ENCODE measurements at regions not wholly inside any gene's neighbourhood (a gene's known extent, or its start where the extent isn't known, plus 50 kb on each side); places are given as distances from the start of the nearest gene placed in this dataset.

GRCh38 chr21:19864476-19864875 lies 1133.7 kb upstream of the NCAM2 start:
- no peak for TF ChIP-seq GATA1 (IDR thresholded peaks at IDR 0.05; ENCODE audit: low read depth, low read length)
- TF ChIP-seq POLR2A (IDR thresholded peaks at IDR 0.05; ENCODE audit: low read length): no peak
- DNase-seq: no peak

GRCh38 chr21:19870682-19871081 lies 1127.5 kb upstream of the NCAM2 start:
- DNase-seq: no peak
- no peak for TF ChIP-seq POLR2A (IDR thresholded peaks at IDR 0.05; ENCODE audit: low read length)
- TF ChIP-seq GATA1 (IDR thresholded peaks at IDR 0.05; ENCODE audit: low read depth, low read length): no peak

- TF ChIP-seq GATA1 (IDR thresholded peaks at IDR 0.05; ENCODE audit: low read depth, low read length) (no peak), POLR2A (IDR thresholded peaks at IDR 0.05; ENCODE audit: low read length) (no peak)
- DNase-seq: no peak
Observed at GRCh38 chr21:19874521-19874920, 1123.7 kb upstream of the NCAM2 start.

GRCh38 chr21:19878133-19878532 lies 1120.1 kb upstream of the NCAM2 start:
- no peak for DNase-seq
- no peak for TF ChIP-seq POLR2A (IDR thresholded peaks at IDR 0.05; ENCODE audit: low read length)
- TF ChIP-seq GATA1 (IDR thresholded peaks at IDR 0.05; ENCODE audit: low read depth, low read length): no peak

GRCh38 chr21:19899645-19900044 lies 1098.6 kb upstream of the NCAM2 start:
- TF ChIP-seq POLR2A (IDR thresholded peaks at IDR 0.05; ENCODE audit: low read length): no peak
- DNase-seq: no peak

- DNase-seq: no peak
- TF ChIP-seq POLR2A (IDR thresholded peaks at IDR 0.05; ENCODE audit: low read length) (no peak), GATA1 (IDR thresholded peaks at IDR 0.05; ENCODE audit: low read depth, low read length) (no peak)
Observed at GRCh38 chr21:19900149-19900548, 1098.1 kb upstream of the NCAM2 start.

GRCh38 chr21:19908390-19908789 lies 1089.8 kb upstream of the NCAM2 start:
- DNase-seq: no peak
- TF ChIP-seq GATA1 (IDR thresholded peaks at IDR 0.05; ENCODE audit: low read depth, low read length): no peak
- TF ChIP-seq POLR2A (IDR thresholded peaks at IDR 0.05; ENCODE audit: low read length): no peak

GRCh38 chr21:19914028-19914427 lies 1084.2 kb upstream of the NCAM2 start:
- DNase-seq: no peak
- no peak for TF ChIP-seq GATA1 (IDR thresholded peaks at IDR 0.05; ENCODE audit: low read depth, low read length)
- no peak for TF ChIP-seq POLR2A (IDR thresholded peaks at IDR 0.05; ENCODE audit: low read length)

- no peak for TF ChIP-seq GATA1 (IDR thresholded peaks at IDR 0.05; ENCODE audit: low read depth, low read length)
- TF ChIP-seq POLR2A (IDR thresholded peaks at IDR 0.05; ENCODE audit: low read length): no peak
- no peak for DNase-seq
Observed at GRCh38 chr21:19921211-19921610, 1077.0 kb upstream of the NCAM2 start.

GRCh38 chr21:19922122-19922521 lies 1076.1 kb upstream of the NCAM2 start:
- TF ChIP-seq POLR2A (IDR thresholded peaks at IDR 0.05; ENCODE audit: low read length): no peak
- TF ChIP-seq GATA1 (IDR thresholded peaks at IDR 0.05; ENCODE audit: low read depth, low read length): no peak
- DNase-seq: no peak

- TF ChIP-seq POLR2A (IDR thresholded peaks at IDR 0.05; ENCODE audit: low read length) (no peak), GATA1 (IDR thresholded peaks at IDR 0.05; ENCODE audit: low read depth, low read length) (no peak)
- DNase-seq: no peak
Observed at GRCh38 chr21:19935467-19935866, 1062.7 kb upstream of the NCAM2 start.

GRCh38 chr21:19937619-19938018 lies 1060.6 kb upstream of the NCAM2 start:
- TF ChIP-seq GATA1 (IDR thresholded peaks at IDR 0.05; ENCODE audit: low read depth, low read length) (no peak), POLR2A (IDR thresholded peaks at IDR 0.05; ENCODE audit: low read length) (no peak)
- DNase-seq: no peak

GRCh38 chr21:19941626-19942025 lies 1056.6 kb upstream of the NCAM2 start:
- no peak for DNase-seq
- TF ChIP-seq POLR2A (IDR thresholded peaks at IDR 0.05; ENCODE audit: low read length) (no peak), GATA1 (IDR thresholded peaks at IDR 0.05; ENCODE audit: low read depth, low read length) (no peak)

GRCh38 chr21:19950347-19950746 lies 1047.9 kb upstream of the NCAM2 start:
- no peak for DNase-seq
- no peak for TF ChIP-seq GATA1 (IDR thresholded peaks at IDR 0.05; ENCODE audit: low read depth, low read length)
- no peak for TF ChIP-seq POLR2A (IDR thresholded peaks at IDR 0.05; ENCODE audit: low read length)

- DNase-seq: no peak
- TF ChIP-seq POLR2A (IDR thresholded peaks at IDR 0.05; ENCODE audit: low read length) (no peak), GATA1 (IDR thresholded peaks at IDR 0.05; ENCODE audit: low read depth, low read length) (no peak)
Observed at GRCh38 chr21:19969156-19969555, 1029.1 kb upstream of the NCAM2 start.

- TF ChIP-seq POLR2A (IDR thresholded peaks at IDR 0.05; ENCODE audit: low read length) (no peak), GATA1 (IDR thresholded peaks at IDR 0.05; ENCODE audit: low read depth, low read length) (no peak)
- DNase-seq: peak in 1 of 2 experiments; percentile 3
Observed at GRCh38 chr21:19981938-19982337, 1016.3 kb upstream of the NCAM2 start.
